Dendritic cell treated with granulocyte-macrophage colony-stimulating factor and Interleukin-4, amounts not matched to agents 40 ng/mL and 50 ng/mL, for 4 days (primary cell): ENCODE measurements at regions not wholly inside any gene's neighbourhood (a gene's known extent, or its start where the extent isn't known, plus 50 kb on each side); places are given as distances from the start of the nearest gene placed in this dataset.
A peak's percentile ranks its signal among the peaks of the same experiment; 100 is the strongest.
"Not testable (repeated sequence)": the region's sequence is repeated elsewhere in the genome, so short reads cannot be mapped to it uniquely, and the experiment has no call there.

Experiments
- H3K27ac Mint-ChIP-seq: one replicate; pipeline ENCODE4 v1.8.0; 2022; ENCODE audit warnings: mild to moderate bottlenecking, mixed read lengths
- H3K27me3 Mint-ChIP-seq: one replicate; pipeline ENCODE4 v1.8.0; 2022; ENCODE audit warnings: mild to moderate bottlenecking, mixed read lengths
- H3K36me3 Mint-ChIP-seq: one replicate; pipeline ENCODE4 v1.8.0; 2022; ENCODE audit warnings: low read depth, mixed read lengths
- H3K4me1 Mint-ChIP-seq: one replicate; pipeline ENCODE4 v1.8.0; 2022; ENCODE audit warnings: low read depth, mixed read lengths
- H3K4me3 Mint-ChIP-seq: one replicate; pipeline ENCODE4 v1.8.0; 2022; ENCODE audit warnings: mild to moderate bottlenecking, moderate library complexity, mixed read lengths
- H3K9me3 Mint-ChIP-seq: one replicate; pipeline ENCODE4 v1.8.0; 2022; ENCODE audit warnings: mixed read lengths
- intact Hi-C: fragments of 100-400 bp; cut with micrococcal nuclease; formaldehyde crosslinking; loops from one replicate; pipeline ENCODE4 v1.15.0; 2022

GRCh38 chr10:78236416-78237015, 202.9 kb downstream of the RPS24 start:
- Mint-ChIP-seq H3K27me3 (no peaks in the 10 kb centered on the region), H3K4me3 (no peak overlapping the region), H3K36me3 (no peaks in the 10 kb centered on the region), H3K9me3 (no peaks in the 10 kb centered on the region), H3K27ac (no peak overlapping the region), H3K4me1 (peaks cover 7% of the 10 kb centered on the region)
- intact Hi-C loops = no loop called here

GRCh38 chr10:78237951-78238350, 204.3 kb downstream of the RPS24 start:
- H3K4me1 Mint-ChIP-seq, H3K27me3 Mint-ChIP-seq, H3K4me3 Mint-ChIP-seq, H3K36me3 Mint-ChIP-seq, intact Hi-C loops, H3K27ac Mint-ChIP-seq, H3K9me3 Mint-ChIP-seq: not testable (repeated sequence)

GRCh38 chr10:78247266-78247665, 213.6 kb downstream of the RPS24 start:
- intact Hi-C loops = no loop called here
- Mint-ChIP-seq H3K9me3 (peaks cover 19% of the 10 kb centered on the region), H3K27me3 (peaks cover 19% of the 10 kb centered on the region), H3K4me3 (no peak overlapping the region), H3K4me1 (peaks cover 24% of the 10 kb centered on the region), H3K36me3 (no peaks in the 10 kb centered on the region), H3K27ac (no peak overlapping the region)

DNA sequence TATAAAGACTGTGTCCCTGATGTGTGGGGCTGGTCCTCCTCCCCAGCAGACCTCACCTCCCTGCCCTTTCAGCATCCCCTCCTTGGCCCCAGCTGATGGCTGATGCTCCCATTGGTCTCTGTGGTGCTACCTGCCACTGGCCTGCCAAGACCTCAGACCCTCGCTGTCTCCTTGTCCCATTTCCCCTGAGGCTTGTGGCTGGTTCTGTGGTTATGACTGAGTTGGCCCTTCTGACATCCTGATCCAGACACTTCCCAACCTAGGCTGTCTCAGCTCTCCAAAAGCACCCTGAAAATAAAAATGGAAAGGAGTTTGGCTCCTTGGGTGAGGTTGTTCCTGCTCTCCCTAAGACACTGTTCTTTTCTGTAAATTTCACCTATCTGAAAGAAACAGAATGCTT, 214.2 kb downstream of the RPS24 start:
- Mint-ChIP-seq H3K9me3 (peaks cover 13% of the 10 kb centered on the region), H3K36me3 (no peaks in the 10 kb centered on the region), H3K4me3 (no peak overlapping the region), H3K27me3 (peaks cover 19% of the 10 kb centered on the region), H3K4me1 (peaks cover 24% of the 10 kb centered on the region), H3K27ac (no peak overlapping the region)
- intact Hi-C loops = no loop called here

GRCh38 chr10:78248651-78249464, 215.2 kb downstream of the RPS24 start:
- Mint-ChIP-seq H3K27me3 (peaks cover 19% of the 10 kb centered on the region), H3K9me3 (peaks cover 3% of the 10 kb centered on the region), H3K4me3 (no peak overlapping the region), H3K36me3 (no peaks in the 10 kb centered on the region), H3K4me1 (peaks cover 28% of the 10 kb centered on the region), H3K27ac (peak overlapping the region; percentile 53)
- intact Hi-C loops = no loop called here

DNA sequence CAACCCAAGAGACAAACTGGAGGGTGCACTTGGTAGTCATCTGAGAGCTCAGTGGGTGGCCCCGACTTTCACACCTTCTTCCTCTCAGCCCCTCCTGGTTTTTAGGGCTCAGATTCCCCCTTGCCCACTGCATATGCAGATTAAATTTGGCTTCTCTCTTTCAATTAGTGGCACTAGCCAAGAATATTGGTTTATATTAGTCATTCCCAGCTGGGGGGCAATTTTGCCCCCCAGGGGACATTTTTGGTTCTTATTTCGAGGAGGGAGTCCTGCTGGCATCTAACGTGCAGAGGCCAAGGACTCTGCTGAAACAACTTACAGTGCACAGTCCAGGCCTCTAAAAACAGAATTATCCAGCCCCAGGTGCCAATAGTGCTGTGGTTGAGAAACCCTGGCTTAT, 216.0 kb downstream of the RPS24 start:
- H3K36me3 Mint-ChIP-seq = no peaks in the 10 kb centered on the region
- H3K4me3 Mint-ChIP-seq = no peak overlapping the region
- H3K27ac Mint-ChIP-seq = peak overlapping the region; percentile 53
- H3K4me1 Mint-ChIP-seq = peaks cover 36% of the 10 kb centered on the region
- intact Hi-C loops = no loop called here
- H3K27me3 Mint-ChIP-seq = peaks cover 22% of the 10 kb centered on the region
- no peaks in the 10 kb centered on the region for H3K9me3 Mint-ChIP-seq

DNA sequence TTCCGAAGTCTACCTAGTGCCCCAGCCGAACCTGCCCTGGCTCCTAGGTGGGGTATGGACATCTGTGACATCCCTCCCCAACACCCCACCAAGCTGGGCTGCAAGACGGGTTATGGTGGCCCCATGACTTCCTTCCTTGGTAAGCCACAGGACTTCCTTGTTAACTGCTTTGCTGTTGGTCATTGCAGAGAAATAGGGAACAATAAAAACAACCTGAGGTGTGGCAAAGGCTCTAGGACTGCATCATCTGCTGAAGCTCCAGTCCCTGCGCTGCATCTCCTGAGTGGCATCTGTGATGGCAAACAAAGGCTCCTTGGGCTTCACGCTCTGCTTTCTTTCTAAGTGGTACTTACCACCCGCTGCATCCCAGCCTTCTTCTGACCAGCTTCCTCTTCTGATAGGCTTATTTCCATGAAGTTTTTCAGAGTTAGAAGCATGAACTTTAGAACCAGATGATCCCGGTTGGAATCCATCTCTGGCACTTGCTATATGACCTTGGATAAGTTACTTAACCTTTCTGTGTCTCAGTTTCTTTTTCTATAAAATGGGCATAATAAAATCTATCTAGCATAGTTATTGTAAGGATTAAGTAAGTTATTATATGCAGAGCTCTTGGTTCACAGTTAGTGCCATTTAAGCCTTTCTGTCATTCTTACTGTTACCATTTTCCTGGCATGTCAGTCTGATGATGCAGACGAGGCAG, 216.8 kb downstream of the RPS24 start:
- H3K9me3 Mint-ChIP-seq = no peaks in the 10 kb centered on the region
- H3K4me3 Mint-ChIP-seq = no peak overlapping the region
- intact Hi-C loops = no loop called here
- no peak overlapping the region for H3K27ac Mint-ChIP-seq
- peaks cover 22% of the 10 kb centered on the region for H3K27me3 Mint-ChIP-seq
- peaks cover 44% of the 10 kb centered on the region for H3K4me1 Mint-ChIP-seq
- no peaks in the 10 kb centered on the region for H3K36me3 Mint-ChIP-seq

DNA sequence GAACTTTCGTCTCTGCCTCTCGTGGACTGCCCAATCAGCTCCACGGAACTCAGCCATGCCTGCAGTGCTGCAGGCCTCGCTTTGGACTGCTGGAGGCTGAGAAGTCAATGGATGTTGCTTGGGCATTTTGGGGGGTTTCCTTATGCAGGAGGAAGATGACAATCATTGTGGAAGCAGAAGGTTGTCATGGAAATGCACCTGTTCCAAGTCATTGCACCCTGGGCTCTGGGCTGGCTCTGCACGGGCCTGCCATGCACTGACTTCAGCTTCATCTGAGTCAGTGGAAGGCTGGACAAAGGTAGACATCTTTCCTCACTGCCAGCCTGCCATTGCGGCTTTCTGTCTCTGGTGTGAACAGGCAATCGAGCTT, 217.3 kb downstream of the RPS24 start:
- no peak overlapping the region for H3K27ac Mint-ChIP-seq
- no peak overlapping the region for H3K4me3 Mint-ChIP-seq
- intact Hi-C loops = no loop called here
- H3K27me3 Mint-ChIP-seq = peaks cover 22% of the 10 kb centered on the region
- H3K36me3 Mint-ChIP-seq = no peaks in the 10 kb centered on the region
- peaks cover 48% of the 10 kb centered on the region for H3K4me1 Mint-ChIP-seq
- H3K9me3 Mint-ChIP-seq = no peaks in the 10 kb centered on the region

- H3K27ac Mint-ChIP-seq = no peak overlapping the region
- intact Hi-C loops = no loop called here
- H3K36me3 Mint-ChIP-seq = no peaks in the 10 kb centered on the region
- no peak overlapping the region for H3K4me3 Mint-ChIP-seq
- H3K27me3 Mint-ChIP-seq = peaks cover 22% of the 10 kb centered on the region
- H3K4me1 Mint-ChIP-seq = peaks cover 57% of the 10 kb centered on the region
- H3K9me3 Mint-ChIP-seq = no peaks in the 10 kb centered on the region
Measured at GRCh38 chr10:78252286-78252685, 218.6 kb downstream of the RPS24 start.

GRCh38 chr10:78253063-78253853, 219.6 kb downstream of the RPS24 start:
- Mint-ChIP-seq H3K4me1 (peaks cover 64% of the 10 kb centered on the region), H3K9me3 (no peaks in the 10 kb centered on the region), H3K36me3 (no peaks in the 10 kb centered on the region), H3K27ac (no peak overlapping the region), H3K4me3 (no peak overlapping the region), H3K27me3 (peaks cover 16% of the 10 kb centered on the region)
- intact Hi-C loops = no loop called here

- intact Hi-C loops = no loop called here
- Mint-ChIP-seq H3K27ac (no peak overlapping the region), H3K9me3 (no peaks in the 10 kb centered on the region), H3K4me1 (peaks cover 69% of the 10 kb centered on the region), H3K36me3 (no peaks in the 10 kb centered on the region), H3K4me3 (no peak overlapping the region), H3K27me3 (peaks cover 9% of the 10 kb centered on the region)
Measured at GRCh38 chr10:78254013-78254412, 220.3 kb downstream of the RPS24 start.

GRCh38 chr10:78255214-78255613, 221.6 kb downstream of the RPS24 start:
- no peaks in the 10 kb centered on the region for H3K36me3 Mint-ChIP-seq
- intact Hi-C loops = loop anchor here (5.0 kb wide), 1 partner anchor 47 kb away; no protein-coding TSS in a partner anchor
- H3K4me1 Mint-ChIP-seq = peaks cover 68% of the 10 kb centered on the region
- peaks cover 4% of the 10 kb centered on the region for H3K27me3 Mint-ChIP-seq
- H3K27ac Mint-ChIP-seq = peak overlapping the region; percentile 8
- no peaks in the 10 kb centered on the region for H3K9me3 Mint-ChIP-seq
- H3K4me3 Mint-ChIP-seq = no peak overlapping the region

- Mint-ChIP-seq H3K27me3 (peaks cover 6% of the 10 kb centered on the region), H3K4me1 (peaks cover 67% of the 10 kb centered on the region), H3K4me3 (no peak overlapping the region), H3K9me3 (no peaks in the 10 kb centered on the region), H3K36me3 (no peaks in the 10 kb centered on the region), H3K27ac (peak overlapping the region; percentile 31)
- intact Hi-C loops = loop anchor here (5.0 kb wide), 1 partner anchor 46 kb away; no protein-coding TSS in a partner anchor
Measured at GRCh38 chr10:78255796-78256638, 222.4 kb downstream of the RPS24 start.
